SIG-M5 treated with dmso at 0.1 percent for 504 hours (cell line): ENCODE measurements at regions not wholly inside any gene's neighbourhood (a gene's known extent, or its start where the extent isn't known, plus 50 kb on each side); places are given as distances from the start of the nearest gene placed in this dataset.

Experiments used
- DNase-seq: peaks from one replicate; lab custom pipeline; 2025; ENCODE audit not compliant: unreplicated experiment; lab: John Stamatoyannopoulos, UW

GRCh38 chr1:4307911-4308545 is 346.4 kb upstream of the AJAP1 start:
- no peak for DNase-seq

- no peak for DNase-seq
Measured at GRCh38 chr1:4308806-4309205, 345.6 kb upstream of the AJAP1 start.

GRCh38 chr1:4309676-4310320 is 344.6 kb upstream of the AJAP1 start:
- no peak for DNase-seq

- DNase-seq, result no peak
Measured at GRCh38 chr1:4310396-4310923, 343.9 kb upstream of the AJAP1 start.

GRCh38 chr1:4312024-4312423 is 342.4 kb upstream of the AJAP1 start:
- no peak for DNase-seq

- no peak for DNase-seq
Measured at GRCh38 chr1:4315202-4315601, 339.2 kb upstream of the AJAP1 start.

- DNase-seq, result no peak
Measured at GRCh38 chr1:4317207-4317606, 337.2 kb upstream of the AJAP1 start.

GRCh38 chr1:4318720-4319119 is 335.7 kb upstream of the AJAP1 start:
- DNase-seq, result no peak

GRCh38 chr1:4319496-4319895 is 334.9 kb upstream of the AJAP1 start:
- no peak for DNase-seq

GRCh38 chr1:4322881-4323280 is 331.5 kb upstream of the AJAP1 start:
- DNase-seq, result no peak

- DNase-seq, result no peak
Measured at GRCh38 chr1:4323309-4323708, 331.1 kb upstream of the AJAP1 start.

GRCh38 chr1:4324525-4324924 is 329.9 kb upstream of the AJAP1 start:
- no peak for DNase-seq

GRCh38 chr1:4327142-4327541 is 327.3 kb upstream of the AJAP1 start:
- no peak for DNase-seq

- no peak for DNase-seq
Measured at GRCh38 chr1:4328402-4329071, 325.9 kb upstream of the AJAP1 start.

GRCh38 chr1:4330805-4331766 is 323.3 kb upstream of the AJAP1 start:
- no peak for DNase-seq

- DNase-seq, result no peak
Measured at GRCh38 chr1:4331767-4332163, 322.6 kb upstream of the AJAP1 start.

- no peak for DNase-seq
Measured at GRCh38 chr1:4336507-4336906, 317.9 kb upstream of the AJAP1 start.

GRCh38 chr1:4341421-4341820 is 313.0 kb upstream of the AJAP1 start:
- DNase-seq, result no peak

GRCh38 chr1:4344065-4344732 is 310.2 kb upstream of the AJAP1 start:
- peak; percentile 5 for DNase-seq

GRCh38 chr1:4345094-4345493 is 309.3 kb upstream of the AJAP1 start:
- DNase-seq, result no peak

- no peak for DNase-seq
Measured at GRCh38 chr1:4346131-4346530, 308.3 kb upstream of the AJAP1 start.
